ENCODE measurements at regions not wholly inside any gene's neighbourhood (a gene's known extent, or its start where the extent isn't known, plus 50 kb on each side); places are given as distances from the start of the nearest gene placed in this dataset.

GRCh38 chr21:14711287-14711686 lies 165.2 kb upstream of the SAMSN1 start:
- Histone ChIP-seq H3K4me1 (ENCODE audit: insufficient read depth, low read length) (no peaks in the 10 kb centered on the region), H3K27ac (ENCODE audit: low read length) (no peak overlapping the region), H3K9me3 (ENCODE audit: insufficient read depth, low read depth, low read length) (no peaks in the 10 kb centered on the region), H3K4me3 (ENCODE audit: low read length) (no peak overlapping the region), H3K36me3 (ENCODE audit: insufficient read depth, low read depth, low read length) (no peaks in the 10 kb centered on the region), H3K27me3 (ENCODE audit: insufficient read depth, low read length) (no peaks in the 10 kb centered on the region), H3K9ac (ENCODE audit: low read depth, low read length) (no peak overlapping the region)

GRCh38 chr21:14707511-14708020 lies 161.5 kb upstream of the SAMSN1 start:
- H3K4me1 ChIP-seq (ENCODE audit: insufficient read depth, low read length): no peaks in the 10 kb centered on the region
- no peaks in the 10 kb centered on the region for H3K36me3 ChIP-seq (ENCODE audit: insufficient read depth, low read depth, low read length)
- no peak overlapping the region for H3K4me3 ChIP-seq (ENCODE audit: low read length)
- H3K9ac ChIP-seq (ENCODE audit: low read depth, low read length): no peak overlapping the region
- H3K9me3 ChIP-seq (ENCODE audit: insufficient read depth, low read depth, low read length): no peaks in the 10 kb centered on the region
- H3K27ac ChIP-seq (ENCODE audit: low read length): no peak overlapping the region
- no peaks in the 10 kb centered on the region for H3K27me3 ChIP-seq (ENCODE audit: insufficient read depth, low read length)

DNA sequence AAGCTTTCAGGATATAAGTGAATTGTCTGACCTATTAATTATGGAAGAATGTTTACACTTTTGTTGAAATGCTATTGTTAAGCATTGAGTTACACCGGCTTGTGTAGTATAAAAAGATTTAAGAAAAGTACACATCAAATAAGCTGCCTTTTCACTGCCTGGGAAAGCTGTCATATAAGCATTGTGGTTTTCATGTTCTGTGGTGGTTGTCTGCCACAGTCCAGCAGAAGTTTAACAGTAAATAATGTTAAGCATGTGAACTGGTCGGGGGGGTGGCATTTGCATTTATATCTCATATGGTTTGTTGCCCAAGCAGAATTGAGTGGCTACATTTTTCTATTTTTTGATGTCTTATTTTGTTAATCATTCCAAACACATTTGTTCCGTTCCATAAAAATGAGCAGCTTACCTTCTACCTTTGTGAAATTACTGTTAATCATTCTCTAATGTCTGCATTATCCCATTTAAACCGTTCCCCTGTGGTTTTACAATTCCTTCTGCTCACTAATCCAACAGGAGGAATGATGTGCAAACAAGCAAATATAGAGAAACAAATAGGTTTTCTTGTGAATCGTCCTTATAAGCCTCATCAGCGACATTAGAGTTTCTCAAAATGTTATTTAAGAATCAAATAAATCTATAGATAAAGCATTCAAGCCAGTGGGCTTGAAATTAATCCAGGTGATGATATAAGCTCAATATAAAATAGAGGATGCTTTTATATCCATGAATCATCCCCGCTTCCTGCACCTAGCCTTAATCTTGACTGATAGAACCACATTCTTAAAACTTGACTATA lies 160.8 kb upstream of the SAMSN1 start:
- H3K27me3 ChIP-seq (ENCODE audit: insufficient read depth, low read length): no peaks in the 10 kb centered on the region
- H3K27ac ChIP-seq (ENCODE audit: low read length): no peak overlapping the region
- H3K4me1 ChIP-seq (ENCODE audit: insufficient read depth, low read length): no peaks in the 10 kb centered on the region
- H3K36me3 ChIP-seq (ENCODE audit: insufficient read depth, low read depth, low read length): no peaks in the 10 kb centered on the region
- H3K9me3 ChIP-seq (ENCODE audit: insufficient read depth, low read depth, low read length): no peaks in the 10 kb centered on the region
- no peak overlapping the region for H3K9ac ChIP-seq (ENCODE audit: low read depth, low read length)
- H3K4me3 ChIP-seq (ENCODE audit: low read length): no peak overlapping the region

DNA sequence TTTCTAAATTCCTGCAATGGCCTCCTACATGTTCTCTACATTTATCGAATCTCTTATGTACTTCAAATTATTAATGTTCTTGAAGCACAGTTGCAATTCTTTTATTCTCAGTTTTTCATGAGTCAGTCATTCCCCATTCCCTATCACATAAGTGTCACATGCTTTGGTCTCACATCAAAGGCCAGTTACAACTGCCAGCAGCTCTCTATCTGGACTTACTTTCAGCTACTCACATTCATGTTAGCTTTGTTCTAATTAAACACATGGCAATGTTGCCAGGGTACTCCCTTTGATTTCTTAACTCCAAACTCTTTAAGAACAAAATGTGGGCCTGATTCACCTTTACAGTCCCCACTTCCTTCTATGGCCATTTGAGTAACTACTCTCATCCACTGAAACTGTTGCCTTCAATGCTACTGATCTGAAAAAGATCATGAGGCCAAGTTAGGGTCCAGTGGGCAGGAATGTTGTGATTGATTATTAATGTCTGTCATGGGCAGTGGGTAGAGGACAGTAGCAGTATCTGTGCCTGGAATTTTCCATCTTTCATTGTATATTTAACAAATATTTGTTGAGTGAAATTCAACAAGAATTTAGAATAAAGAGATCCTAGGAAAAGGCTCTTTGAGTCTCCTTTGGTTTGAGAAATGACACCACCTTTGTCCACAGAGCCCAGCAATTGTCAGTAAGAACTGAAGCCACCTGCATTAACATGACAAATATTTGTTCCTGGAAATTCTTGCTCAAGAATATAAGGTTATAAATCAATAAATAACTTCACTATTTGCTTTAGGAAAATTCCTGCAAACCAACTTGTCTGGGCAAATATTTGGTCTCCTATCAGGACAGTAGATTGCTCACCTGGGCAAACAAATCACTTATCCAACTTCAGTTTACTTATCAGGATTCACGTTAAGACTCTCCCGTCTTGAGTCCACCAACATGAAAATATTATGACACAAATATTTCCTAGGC lies 153.6 kb upstream of the SAMSN1 start:
- Histone ChIP-seq H3K9ac (ENCODE audit: low read depth, low read length) (no peak overlapping the region), H3K36me3 (ENCODE audit: insufficient read depth, low read depth, low read length) (no peaks in the 10 kb centered on the region), H3K4me3 (ENCODE audit: low read length) (no peak overlapping the region), H3K27me3 (ENCODE audit: insufficient read depth, low read length) (no peaks in the 10 kb centered on the region), H3K9me3 (ENCODE audit: insufficient read depth, low read depth, low read length) (no peaks in the 10 kb centered on the region), H3K4me1 (ENCODE audit: insufficient read depth, low read length) (no peaks in the 10 kb centered on the region), H3K27ac (ENCODE audit: low read length) (no peak overlapping the region)

DNA sequence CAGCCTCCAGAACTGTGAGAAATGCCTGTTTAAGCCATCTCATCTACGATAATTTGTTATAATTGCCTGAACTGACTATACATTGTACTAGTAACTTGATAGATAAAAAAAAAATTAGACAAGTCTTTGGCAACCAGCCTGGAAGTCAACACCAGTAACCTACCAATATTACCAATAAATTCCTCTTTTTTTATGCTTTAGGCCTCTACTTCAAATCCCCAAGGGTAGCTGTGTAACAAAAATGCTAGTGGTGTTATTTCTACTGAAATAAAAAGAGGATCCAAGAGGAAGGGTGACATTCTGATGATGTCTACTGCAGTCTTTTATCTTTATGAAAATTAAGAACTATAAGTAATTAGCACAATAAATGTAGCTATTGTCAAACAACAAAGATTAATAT lies 151.7 kb upstream of the SAMSN1 start:
- no peak overlapping the region for H3K4me3 ChIP-seq (ENCODE audit: low read length)
- H3K4me1 ChIP-seq (ENCODE audit: insufficient read depth, low read length): no peaks in the 10 kb centered on the region
- H3K36me3 ChIP-seq (ENCODE audit: insufficient read depth, low read depth, low read length): no peaks in the 10 kb centered on the region

GRCh38 chr21:14694817-14695216 lies 148.7 kb upstream of the SAMSN1 start:
- H3K27ac ChIP-seq (ENCODE audit: low read length): no peak overlapping the region
- H3K36me3 ChIP-seq (ENCODE audit: insufficient read depth, low read depth, low read length): no peaks in the 10 kb centered on the region
- H3K9me3 ChIP-seq (ENCODE audit: insufficient read depth, low read depth, low read length): no peaks in the 10 kb centered on the region
- no peak overlapping the region for H3K4me3 ChIP-seq (ENCODE audit: low read length)
- H3K9ac ChIP-seq (ENCODE audit: low read depth, low read length): no peak overlapping the region
- H3K4me1 ChIP-seq (ENCODE audit: insufficient read depth, low read length): no peaks in the 10 kb centered on the region
- no peaks in the 10 kb centered on the region for H3K27me3 ChIP-seq (ENCODE audit: insufficient read depth, low read length)

More for the DNA sequence above, 151.7 kb upstream of the SAMSN1 start:
- Histone ChIP-seq H3K27ac (ENCODE audit: low read length) (no peak overlapping the region), H3K9me3 (ENCODE audit: insufficient read depth, low read depth, low read length) (no peaks in the 10 kb centered on the region), H3K27me3 (ENCODE audit: insufficient read depth, low read length) (no peaks in the 10 kb centered on the region), H3K9ac (ENCODE audit: low read depth, low read length) (no peak overlapping the region)

GRCh38 chr21:14693997-14694396 lies 147.9 kb upstream of the SAMSN1 start:
- Histone ChIP-seq H3K4me1 (ENCODE audit: insufficient read depth, low read length) (no peaks in the 10 kb centered on the region), H3K9me3 (ENCODE audit: insufficient read depth, low read depth, low read length) (no peaks in the 10 kb centered on the region), H3K27ac (ENCODE audit: low read length) (no peak overlapping the region), H3K27me3 (ENCODE audit: insufficient read depth, low read length) (no peaks in the 10 kb centered on the region), H3K9ac (ENCODE audit: low read depth, low read length) (no peak overlapping the region), H3K4me3 (ENCODE audit: low read length) (no peak overlapping the region), H3K36me3 (ENCODE audit: insufficient read depth, low read depth, low read length) (no peaks in the 10 kb centered on the region)

- Histone ChIP-seq H3K4me1 (ENCODE audit: insufficient read depth, low read length) (no peaks in the 10 kb centered on the region), H3K9ac (ENCODE audit: low read depth, low read length) (no peak overlapping the region), H3K27ac (ENCODE audit: low read length) (no peak overlapping the region), H3K27me3 (ENCODE audit: insufficient read depth, low read length) (no peaks in the 10 kb centered on the region), H3K4me3 (ENCODE audit: low read length) (no peak overlapping the region), H3K36me3 (ENCODE audit: insufficient read depth, low read depth, low read length) (no peaks in the 10 kb centered on the region), H3K9me3 (ENCODE audit: insufficient read depth, low read depth, low read length) (no peaks in the 10 kb centered on the region)
Observed at GRCh38 chr21:14691914-14692313, 145.8 kb upstream of the SAMSN1 start.

GRCh38 chr21:14690886-14691285 lies 144.8 kb upstream of the SAMSN1 start:
- no peaks in the 10 kb centered on the region for H3K36me3 ChIP-seq (ENCODE audit: insufficient read depth, low read depth, low read length)
- no peaks in the 10 kb centered on the region for H3K27me3 ChIP-seq (ENCODE audit: insufficient read depth, low read length)
- H3K9ac ChIP-seq (ENCODE audit: low read depth, low read length): no peak overlapping the region
- H3K27ac ChIP-seq (ENCODE audit: low read length): no peak overlapping the region
- H3K9me3 ChIP-seq (ENCODE audit: insufficient read depth, low read depth, low read length): no peaks in the 10 kb centered on the region
- no peaks in the 10 kb centered on the region for H3K4me1 ChIP-seq (ENCODE audit: insufficient read depth, low read length)
- H3K4me3 ChIP-seq (ENCODE audit: low read length): no peak overlapping the region

GRCh38 chr21:14688936-14689335 lies 142.8 kb upstream of the SAMSN1 start:
- no peaks in the 10 kb centered on the region for H3K4me1 ChIP-seq (ENCODE audit: insufficient read depth, low read length)

DNA sequence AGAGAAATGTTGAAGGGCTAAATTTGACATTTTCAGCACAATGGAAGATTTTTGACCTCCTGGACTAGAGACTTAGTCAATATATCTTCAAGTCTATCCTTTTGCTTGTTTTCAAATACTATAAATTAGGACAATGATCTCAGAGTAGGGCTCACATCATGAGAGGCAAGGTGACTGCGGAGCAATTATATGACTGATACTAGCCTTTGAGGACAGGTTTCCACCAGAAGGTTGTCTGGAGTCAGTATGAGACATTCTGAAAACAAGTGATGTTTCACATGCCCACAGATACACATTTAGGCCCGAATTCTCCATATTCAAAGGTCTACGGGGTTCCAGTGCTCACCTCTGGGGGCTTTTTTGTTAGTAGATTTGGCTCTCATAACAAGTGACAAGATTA lies 142.3 kb upstream of the SAMSN1 start:
- Histone ChIP-seq H3K4me1 (ENCODE audit: insufficient read depth, low read length) (no peaks in the 10 kb centered on the region), H3K36me3 (ENCODE audit: insufficient read depth, low read depth, low read length) (no peaks in the 10 kb centered on the region), H3K9ac (ENCODE audit: low read depth, low read length) (no peak overlapping the region), H3K27ac (ENCODE audit: low read length) (no peak overlapping the region), H3K4me3 (ENCODE audit: low read length) (no peak overlapping the region), H3K9me3 (ENCODE audit: insufficient read depth, low read depth, low read length) (no peaks in the 10 kb centered on the region), H3K27me3 (ENCODE audit: insufficient read depth, low read length) (no peaks in the 10 kb centered on the region)

More at GRCh38 chr21:14688936-14689335, 142.8 kb upstream of the SAMSN1 start:
- Histone ChIP-seq H3K36me3 (ENCODE audit: insufficient read depth, low read depth, low read length) (no peaks in the 10 kb centered on the region), H3K9ac (ENCODE audit: low read depth, low read length) (no peak overlapping the region), H3K27ac (ENCODE audit: low read length) (no peak overlapping the region), H3K27me3 (ENCODE audit: insufficient read depth, low read length) (no peaks in the 10 kb centered on the region), H3K9me3 (ENCODE audit: insufficient read depth, low read depth, low read length) (no peaks in the 10 kb centered on the region), H3K4me3 (ENCODE audit: low read length) (no peak overlapping the region)

All from iPS-20b (cell line).